SK-N-SH (cell line): ENCODE measurements at regions not wholly inside any gene's neighbourhood (a gene's known extent, or its start where the extent isn't known, plus 50 kb on each side); places are given as distances from the start of the nearest gene placed in this dataset.

Experiments used
- CHD2 ChIP-seq: fragments of 150-350 bp; IDR thresholded peaks from 2 replicates; pipeline ENCODE4 v1.6.1; 2018; ENCODE audit warnings: low read length; ENCODE audit not compliant: partially characterized antibody
- ELF1 ChIP-seq: IDR thresholded peaks from 2 replicates; pipeline ENCODE4 v1.4.0; 2012
- EP300 ChIP-seq, 2 experiments: IDR thresholded peaks; 2 replicates each; pipeline versions ENCODE4 v1.4.0 to v1.6.1; 2012; ENCODE audit warnings: borderline replicate concordance in 1 of 2, low read depth in 1 of 2, low read length in 1 of 2
- EZH2phosphoT487 ChIP-seq: fragments of 200-600 bp; sonication (generic); IDR thresholded peaks from 2 replicates; pipeline ENCODE4 v1.6.1; 2017; ENCODE audit warnings: low read depth, mixed run types, mild to moderate bottlenecking, antibody characterized with exemption, moderate library complexity, borderline replicate concordance
- FOXJ3 ChIP-seq: sonication (generic); formaldehyde crosslinking; IDR thresholded peaks from 2 replicates; pipeline ENCODE4 v1.5.1; 2020; ENCODE audit warnings: mild to moderate bottlenecking, missing genetic modification reagents
- GABPA ChIP-seq: IDR thresholded peaks from 2 replicates; pipeline ENCODE4 v1.4.0; 2012; ENCODE audit warnings: low read depth, mild to moderate bottlenecking
- POLR2AphosphoS5 ChIP-seq: IDR thresholded peaks from 2 replicates; pipeline ENCODE4 v1.6.1; 2012; ENCODE audit warnings: low read depth, low read length
- TEAD4 ChIP-seq: IDR thresholded peaks from 2 replicates; pipeline ENCODE4 v1.4.0; 2012; ENCODE audit warnings: mild to moderate bottlenecking, borderline replicate concordance; ENCODE audit not compliant: insufficient read depth
- USF1 ChIP-seq: IDR thresholded peaks from 2 replicates; pipeline ENCODE4 v1.4.0; 2012; ENCODE audit warnings: low read depth, borderline replicate concordance
- TF ChIP-seq, protein P1 (sequence below): fragments of 200-600 bp; sonication (generic); IDR thresholded peaks from 2 replicates; pipeline ENCODE4 v1.6.1; 2017; ENCODE audit warnings: antibody characterized with exemption, mild to moderate bottlenecking, moderate library complexity
- TF ChIP-seq, protein P2 (sequence below): IDR thresholded peaks from 2 replicates; pipeline ENCODE4 v1.4.0; 2012; ENCODE audit warnings: low read depth
- TF ChIP-seq, protein P3 (sequence below): IDR thresholded peaks from 2 replicates; pipeline ENCODE4; 2012

- TF ChIP-seq, protein P1, sequence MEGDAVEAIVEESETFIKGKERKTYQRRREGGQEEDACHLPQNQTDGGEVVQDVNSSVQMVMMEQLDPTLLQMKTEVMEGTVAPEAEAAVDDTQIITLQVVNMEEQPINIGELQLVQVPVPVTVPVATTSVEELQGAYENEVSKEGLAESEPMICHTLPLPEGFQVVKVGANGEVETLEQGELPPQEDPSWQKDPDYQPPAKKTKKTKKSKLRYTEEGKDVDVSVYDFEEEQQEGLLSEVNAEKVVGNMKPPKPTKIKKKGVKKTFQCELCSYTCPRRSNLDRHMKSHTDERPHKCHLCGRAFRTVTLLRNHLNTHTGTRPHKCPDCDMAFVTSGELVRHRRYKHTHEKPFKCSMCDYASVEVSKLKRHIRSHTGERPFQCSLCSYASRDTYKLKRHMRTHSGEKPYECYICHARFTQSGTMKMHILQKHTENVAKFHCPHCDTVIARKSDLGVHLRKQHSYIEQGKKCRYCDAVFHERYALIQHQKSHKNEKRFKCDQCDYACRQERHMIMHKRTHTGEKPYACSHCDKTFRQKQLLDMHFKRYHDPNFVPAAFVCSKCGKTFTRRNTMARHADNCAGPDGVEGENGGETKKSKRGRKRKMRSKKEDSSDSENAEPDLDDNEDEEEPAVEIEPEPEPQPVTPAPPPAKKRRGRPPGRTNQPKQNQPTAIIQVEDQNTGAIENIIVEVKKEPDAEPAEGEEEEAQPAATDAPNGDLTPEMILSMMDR: no peak
- TF ChIP-seq TEAD4 (no peak), CHD2 (no peak), ELF1 (no peak), FOXJ3 (no peak), GABPA (no peak), EP300 (IDR thresholded peaks at IDR 0.05; ENCODE audit: borderline replicate concordance in 1 of 2, low read depth in 1 of 2, low read length in 1 of 2) (no peak), POLR2AphosphoS5 (no peak), USF1 (no peak), EZH2phosphoT487 (no peak)
- TF ChIP-seq, protein P2, sequence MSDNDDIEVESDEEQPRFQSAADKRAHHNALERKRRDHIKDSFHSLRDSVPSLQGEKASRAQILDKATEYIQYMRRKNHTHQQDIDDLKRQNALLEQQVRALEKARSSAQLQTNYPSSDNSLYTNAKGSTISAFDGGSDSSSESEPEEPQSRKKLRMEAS: no peak
- TF ChIP-seq, protein P3, sequence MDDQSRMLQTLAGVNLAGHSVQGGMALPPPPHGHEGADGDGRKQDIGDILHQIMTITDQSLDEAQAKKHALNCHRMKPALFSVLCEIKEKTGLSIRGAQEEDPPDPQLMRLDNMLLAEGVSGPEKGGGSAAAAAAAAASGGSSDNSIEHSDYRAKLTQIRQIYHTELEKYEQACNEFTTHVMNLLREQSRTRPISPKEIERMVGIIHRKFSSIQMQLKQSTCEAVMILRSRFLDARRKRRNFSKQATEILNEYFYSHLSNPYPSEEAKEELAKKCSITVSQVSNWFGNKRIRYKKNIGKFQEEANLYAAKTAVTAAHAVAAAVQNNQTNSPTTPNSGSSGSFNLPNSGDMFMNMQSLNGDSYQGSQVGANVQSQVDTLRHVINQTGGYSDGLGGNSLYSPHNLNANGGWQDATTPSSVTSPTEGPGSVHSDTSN: no peak
These were observed 337.0 kb downstream of the MATN1 start for GRCh38 chr1:30386156-30386926.
